ENCODE measurements at regions not wholly inside any gene's neighbourhood (a gene's known extent, or its start where the extent isn't known, plus 50 kb on each side); places are given as distances from the start of the nearest gene placed in this dataset.

DNA sequence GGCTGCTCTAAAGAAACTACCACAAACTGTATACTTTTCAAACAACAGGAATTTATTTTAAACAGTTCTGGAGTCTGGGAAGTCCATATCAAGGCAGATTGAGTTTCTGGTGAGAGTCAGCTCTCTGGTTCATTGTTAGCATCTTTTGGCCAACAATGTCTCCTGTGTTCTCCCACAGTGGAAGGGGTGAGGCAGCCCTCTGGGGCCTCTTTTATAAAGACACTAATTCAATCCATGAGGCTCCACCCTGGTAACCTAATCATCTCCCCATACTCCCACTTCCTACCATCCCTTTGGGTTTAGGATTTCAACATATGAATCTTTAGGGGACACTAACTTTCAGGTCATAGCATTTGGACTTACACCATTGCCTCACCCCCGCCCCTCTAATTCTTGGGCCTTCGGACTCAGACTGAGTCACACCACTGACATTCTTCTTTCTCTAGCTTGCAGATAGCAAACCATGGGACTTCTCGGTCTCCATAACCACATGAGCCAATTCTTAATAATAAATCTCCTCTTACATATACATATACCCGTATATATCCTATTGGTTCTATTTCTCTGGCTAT is 64.3 kb upstream of the ANTXRL start:
- Histone ChIP-seq H3K27me3 (ENCODE audit: insufficient read depth) (no peaks in the 10 kb centered on the region), H3K4me1 (ENCODE audit: insufficient read depth) (no peaks in the 10 kb centered on the region), H3K36me3 (ENCODE audit: insufficient read depth) (no peaks in the 10 kb centered on the region), H3K9me2 (ENCODE audit: insufficient read depth) (peaks cover 6% of the 10 kb centered on the region; the same call in 1 of the 2 replicates), H3K4me2 (no peak overlapping the region), H3K79me2 (replicated peaks; ENCODE audit: insufficient read depth) (no peaks in the 10 kb centered on the region), H4K20me1 (replicated peaks; ENCODE audit: insufficient read depth) (no peaks in the 10 kb centered on the region), H3F3A (replicated peaks; ENCODE audit: low read depth) (no peaks in the 10 kb centered on the region), H2AFZ (no peak overlapping the region), H3K27ac (ENCODE audit: low read depth) (no peak overlapping the region), H3K4me3 (no peak overlapping the region)
- Mint-ChIP-seq H3K27me3 (ENCODE audit: insufficient read depth, low read depth, poor library complexity) (peaks cover 8% of the 10 kb centered on the region), H3K4me3 (no peak overlapping the region), H3K9me3 (peaks cover 4% of the 10 kb centered on the region; the same call in 2 of the 3 replicates), H3K4me1 (peaks cover 6% of the 10 kb centered on the region; the same call in 1 of the 3 replicates), H3K27ac (no peak overlapping the region), H3K36me3 (ENCODE audit: low read depth) (no peaks in the 10 kb centered on the region; the same call in 1 of the 3 replicates)
- DNase-seq (ENCODE audit: low spot score) = no peak
- ATAC-seq = no peak
- no peak for TF ChIP-seq ZNF114 (CRISPR knock-in tag; IDR thresholded peaks at IDR 0.05)
- no peak for TF ChIP-seq ZNF331 (CRISPR knock-in tag; IDR thresholded peaks at IDR 0.05; ENCODE audit: low read depth)
- no peak for TF ChIP-seq CREB1 (CRISPR knock-in tag; IDR thresholded peaks at IDR 0.05; ENCODE audit: low read depth)
- TF ChIP-seq STAT1 (IDR thresholded peaks at IDR 0.05; ENCODE audit: unreplicated experiment) = no peak
- TF ChIP-seq, protein P1, sequence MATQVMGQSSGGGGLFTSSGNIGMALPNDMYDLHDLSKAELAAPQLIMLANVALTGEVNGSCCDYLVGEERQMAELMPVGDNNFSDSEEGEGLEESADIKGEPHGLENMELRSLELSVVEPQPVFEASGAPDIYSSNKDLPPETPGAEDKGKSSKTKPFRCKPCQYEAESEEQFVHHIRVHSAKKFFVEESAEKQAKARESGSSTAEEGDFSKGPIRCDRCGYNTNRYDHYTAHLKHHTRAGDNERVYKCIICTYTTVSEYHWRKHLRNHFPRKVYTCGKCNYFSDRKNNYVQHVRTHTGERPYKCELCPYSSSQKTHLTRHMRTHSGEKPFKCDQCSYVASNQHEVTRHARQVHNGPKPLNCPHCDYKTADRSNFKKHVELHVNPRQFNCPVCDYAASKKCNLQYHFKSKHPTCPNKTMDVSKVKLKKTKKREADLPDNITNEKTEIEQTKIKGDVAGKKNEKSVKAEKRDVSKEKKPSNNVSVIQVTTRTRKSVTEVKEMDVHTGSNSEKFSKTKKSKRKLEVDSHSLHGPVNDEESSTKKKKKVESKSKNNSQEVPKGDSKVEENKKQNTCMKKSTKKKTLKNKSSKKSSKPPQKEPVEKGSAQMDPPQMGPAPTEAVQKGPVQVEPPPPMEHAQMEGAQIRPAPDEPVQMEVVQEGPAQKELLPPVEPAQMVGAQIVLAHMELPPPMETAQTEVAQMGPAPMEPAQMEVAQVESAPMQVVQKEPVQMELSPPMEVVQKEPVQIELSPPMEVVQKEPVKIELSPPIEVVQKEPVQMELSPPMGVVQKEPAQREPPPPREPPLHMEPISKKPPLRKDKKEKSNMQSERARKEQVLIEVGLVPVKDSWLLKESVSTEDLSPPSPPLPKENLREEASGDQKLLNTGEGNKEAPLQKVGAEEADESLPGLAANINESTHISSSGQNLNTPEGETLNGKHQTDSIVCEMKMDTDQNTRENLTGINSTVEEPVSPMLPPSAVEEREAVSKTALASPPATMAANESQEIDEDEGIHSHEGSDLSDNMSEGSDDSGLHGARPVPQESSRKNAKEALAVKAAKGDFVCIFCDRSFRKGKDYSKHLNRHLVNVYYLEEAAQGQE (IDR thresholded peaks at IDR 0.05; ENCODE audit: unreplicated experiment) = no peak
- no peak for TF ChIP-seq JUNB (IDR thresholded peaks at IDR 0.05; ENCODE audit: unreplicated experiment)
- no peak for TF ChIP-seq EZH2phosphoT487 (IDR thresholded peaks at IDR 0.05; ENCODE audit: unreplicated experiment)
- TF ChIP-seq, protein P2, sequence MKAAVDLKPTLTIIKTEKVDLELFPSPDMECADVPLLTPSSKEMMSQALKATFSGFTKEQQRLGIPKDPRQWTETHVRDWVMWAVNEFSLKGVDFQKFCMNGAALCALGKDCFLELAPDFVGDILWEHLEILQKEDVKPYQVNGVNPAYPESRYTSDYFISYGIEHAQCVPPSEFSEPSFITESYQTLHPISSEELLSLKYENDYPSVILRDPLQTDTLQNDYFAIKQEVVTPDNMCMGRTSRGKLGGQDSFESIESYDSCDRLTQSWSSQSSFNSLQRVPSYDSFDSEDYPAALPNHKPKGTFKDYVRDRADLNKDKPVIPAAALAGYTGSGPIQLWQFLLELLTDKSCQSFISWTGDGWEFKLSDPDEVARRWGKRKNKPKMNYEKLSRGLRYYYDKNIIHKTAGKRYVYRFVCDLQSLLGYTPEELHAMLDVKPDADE (IDR thresholded peaks at IDR 0.05) = no peak
- TF ChIP-seq POLR2AphosphoS5 (IDR thresholded peaks at IDR 0.05; ENCODE audit: low read depth) = no peak
- no peak for TF ChIP-seq CTCF (conservative IDR thresholded peaks at IDR 0.05; ENCODE audit: low read depth in 2 of 2)
- TF ChIP-seq NANOG (IDR thresholded peaks at IDR 0.05; ENCODE audit: borderline replicate concordance) = no peak
- TF ChIP-seq ZNF462 (CRISPR knock-in tag; IDR thresholded peaks at IDR 0.05) = no peak
- no peak for TF ChIP-seq EZH2 (IDR thresholded peaks at IDR 0.05; ENCODE audit: low read depth, unreplicated experiment)

Data from GM23338 (cell line).